ENCODE measurements at regions not wholly inside any gene's neighbourhood (a gene's known extent, or its start where the extent isn't known, plus 50 kb on each side); places are given as distances from the start of the nearest gene placed in this dataset.

DNA sequence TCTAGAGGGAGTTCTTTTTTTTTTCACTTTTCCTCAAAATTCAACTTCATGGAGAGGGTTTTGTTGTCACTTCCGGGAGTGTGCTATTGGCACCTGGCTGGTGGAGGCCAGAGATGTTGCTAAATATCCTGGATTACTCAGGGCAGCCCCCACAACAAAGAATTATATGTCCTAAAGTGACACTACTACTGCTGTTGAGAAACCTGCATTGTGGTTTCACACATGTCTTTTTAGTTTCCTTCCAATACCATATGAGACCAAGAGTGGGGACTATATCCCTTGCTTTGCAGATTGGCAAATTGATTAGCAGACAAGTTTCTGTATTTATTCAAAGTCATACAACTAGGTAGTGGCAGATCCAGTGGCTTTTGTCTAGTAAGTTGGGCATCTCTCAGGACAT is 826.8 kb downstream of the TRIB2 start:
- DNase-seq: peak in 1 of 2 experiments; percentile 13

DNA sequence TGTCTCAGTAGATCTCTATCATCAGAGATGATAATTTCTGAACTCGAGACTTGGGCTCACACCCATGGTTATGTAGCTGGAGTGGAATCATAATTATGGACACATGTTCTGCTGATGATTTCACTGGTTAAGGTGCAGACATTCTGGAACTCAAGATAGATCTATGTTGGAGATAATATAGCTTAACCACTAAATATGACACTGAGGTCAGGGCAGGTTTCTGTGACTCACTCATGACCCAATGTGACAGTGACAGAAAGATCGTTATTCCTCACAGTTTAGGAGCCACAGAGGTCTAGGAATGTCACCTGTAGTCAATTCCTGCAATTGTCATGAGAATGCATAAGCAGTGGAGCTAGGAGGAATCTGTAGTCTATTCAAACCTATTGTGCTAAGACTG is 828.6 kb downstream of the TRIB2 start:
- no peak for DNase-seq

DNA sequence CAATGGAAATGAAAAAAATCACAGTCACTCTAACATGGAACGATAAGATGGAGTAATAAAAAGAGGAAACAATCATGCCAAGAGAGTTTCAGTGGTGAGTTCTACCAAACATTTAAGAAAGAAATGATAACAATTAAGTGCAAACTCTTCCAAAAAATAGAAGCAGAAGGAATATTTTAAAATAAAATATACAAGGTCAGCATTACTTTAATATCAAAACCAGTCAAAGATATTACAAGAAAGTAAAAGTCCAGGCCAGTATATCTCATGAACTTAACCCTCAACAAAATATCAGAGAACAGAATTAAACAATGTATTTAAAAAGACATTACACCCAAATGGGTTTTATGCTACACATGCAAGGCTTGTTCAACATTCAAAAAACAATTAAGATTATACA is 829.4 kb downstream of the TRIB2 start:
- DNase-seq: no peak

DNA sequence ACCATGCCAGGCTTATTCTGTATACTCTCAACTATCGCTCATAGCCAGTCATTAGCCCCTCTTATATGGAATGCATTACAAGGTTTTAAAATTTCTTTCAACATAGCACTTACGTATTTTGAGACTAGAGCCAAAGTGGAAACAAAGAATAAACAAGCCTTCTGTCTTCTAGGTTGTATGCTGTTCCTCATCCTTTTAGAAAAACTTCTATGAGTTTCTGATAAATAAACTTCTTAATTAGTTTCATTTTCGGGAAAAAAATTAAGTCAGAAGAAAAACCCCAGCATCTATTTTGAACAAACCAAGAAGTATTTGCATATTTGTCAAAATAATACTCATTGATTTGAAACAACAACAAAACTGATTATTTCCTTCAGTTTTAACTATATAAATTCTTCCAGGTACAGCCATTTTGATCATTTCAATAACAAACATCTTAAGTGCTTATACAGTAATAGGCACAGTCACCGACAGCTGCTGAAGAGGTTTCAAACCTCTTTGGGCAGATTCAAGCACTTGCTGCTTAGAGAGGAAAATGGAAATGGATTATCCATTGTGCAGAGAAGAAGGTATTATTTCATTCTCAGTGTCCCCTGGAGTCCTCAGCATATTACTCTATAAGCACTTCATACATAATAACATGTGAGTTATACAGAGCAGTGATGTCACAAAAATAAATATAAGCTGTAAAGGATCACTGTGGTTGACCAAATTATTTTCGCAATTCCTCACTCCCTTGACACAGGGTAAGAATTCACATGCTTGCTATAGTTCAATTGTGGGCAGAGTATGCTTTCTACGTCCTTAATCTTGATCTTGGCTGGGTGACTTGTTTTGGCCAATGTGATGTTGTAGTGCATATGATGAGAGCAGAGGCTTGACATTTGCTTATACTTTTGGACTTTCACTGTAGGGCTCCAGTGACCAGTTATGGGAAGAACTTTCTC is 833.8 kb downstream of the TRIB2 start:
- no peak for DNase-seq

DNA sequence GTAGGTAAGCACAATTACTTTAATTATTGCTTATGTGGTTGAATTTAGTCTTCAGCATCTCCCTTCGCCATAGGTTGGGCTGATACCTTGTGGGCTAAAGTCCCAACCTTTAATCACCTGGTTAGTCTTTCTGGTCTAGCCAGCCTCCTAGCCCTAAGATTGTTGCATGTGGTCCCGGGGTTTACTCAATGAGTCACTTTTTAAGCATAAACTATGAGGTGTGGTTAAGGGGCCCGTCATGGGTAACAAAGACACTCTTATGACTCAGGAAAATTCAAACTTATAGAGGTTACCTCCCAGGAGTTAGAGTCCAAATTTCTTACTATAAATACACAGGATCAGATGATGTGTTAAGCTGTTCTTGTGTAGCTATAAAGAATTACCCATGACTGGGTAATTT is 841.6 kb downstream of the TRIB2 start:
- DNase-seq: no peak

DNA sequence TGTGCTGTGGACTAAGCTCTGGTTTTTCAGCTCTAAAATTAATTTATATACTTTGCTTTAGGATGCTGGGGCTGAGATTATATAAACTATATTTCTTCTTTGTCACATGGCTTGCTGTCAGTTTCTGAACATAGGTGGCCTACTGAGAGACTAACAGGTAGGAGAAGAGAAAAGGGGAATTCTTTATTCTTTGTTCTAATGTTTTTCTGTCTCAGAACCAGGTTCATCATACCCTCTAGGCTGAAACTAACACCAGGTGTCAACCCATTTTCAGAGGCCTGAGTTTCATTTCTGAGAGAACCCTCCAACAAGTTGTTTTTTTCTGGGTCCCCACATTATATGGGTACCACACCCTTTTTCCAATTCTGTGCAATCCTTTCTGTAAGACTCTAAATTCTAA is 843.6 kb downstream of the TRIB2 start:
- no peak for DNase-seq

DNA sequence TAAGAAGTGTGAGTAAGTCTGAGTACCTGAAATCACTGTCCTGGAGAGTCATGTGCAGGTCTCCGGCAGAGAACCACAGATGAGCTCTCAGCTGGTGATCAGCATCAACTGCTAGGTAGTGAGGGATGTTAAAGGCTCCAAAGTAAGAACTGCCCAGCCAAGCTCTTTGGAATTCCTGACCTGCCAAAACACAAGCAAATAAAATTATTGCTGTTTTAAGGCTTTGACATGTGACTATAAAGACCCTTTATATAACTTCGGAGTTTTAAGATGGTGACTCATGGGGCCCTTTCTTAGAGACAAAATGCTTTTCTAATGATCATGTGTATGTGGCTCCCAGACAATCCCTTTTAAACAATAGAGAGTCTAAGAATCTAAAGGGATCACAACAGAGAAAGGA is 855.7 kb downstream of the TRIB2 start:
- no peak for DNase-seq

DNA sequence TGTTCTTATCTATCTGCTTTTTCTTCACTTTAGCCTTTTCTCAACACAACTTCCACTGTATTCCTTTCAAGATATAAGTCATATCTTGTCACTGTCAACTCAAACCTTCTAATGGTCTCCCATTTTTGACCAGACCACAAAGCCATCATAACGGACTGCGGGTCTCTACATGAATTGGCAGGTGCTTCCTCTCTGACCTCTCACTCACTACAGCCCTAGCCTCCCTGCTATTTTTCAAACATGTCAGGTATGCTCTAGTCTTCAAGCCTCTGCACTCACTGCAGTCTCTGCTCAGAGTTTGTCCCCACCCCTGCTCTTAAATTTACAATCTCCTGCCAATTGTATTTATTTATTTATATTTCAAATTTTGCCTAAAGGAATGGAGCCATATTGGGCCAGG is 858.1 kb downstream of the TRIB2 start:
- DNase-seq: no peak

DNA sequence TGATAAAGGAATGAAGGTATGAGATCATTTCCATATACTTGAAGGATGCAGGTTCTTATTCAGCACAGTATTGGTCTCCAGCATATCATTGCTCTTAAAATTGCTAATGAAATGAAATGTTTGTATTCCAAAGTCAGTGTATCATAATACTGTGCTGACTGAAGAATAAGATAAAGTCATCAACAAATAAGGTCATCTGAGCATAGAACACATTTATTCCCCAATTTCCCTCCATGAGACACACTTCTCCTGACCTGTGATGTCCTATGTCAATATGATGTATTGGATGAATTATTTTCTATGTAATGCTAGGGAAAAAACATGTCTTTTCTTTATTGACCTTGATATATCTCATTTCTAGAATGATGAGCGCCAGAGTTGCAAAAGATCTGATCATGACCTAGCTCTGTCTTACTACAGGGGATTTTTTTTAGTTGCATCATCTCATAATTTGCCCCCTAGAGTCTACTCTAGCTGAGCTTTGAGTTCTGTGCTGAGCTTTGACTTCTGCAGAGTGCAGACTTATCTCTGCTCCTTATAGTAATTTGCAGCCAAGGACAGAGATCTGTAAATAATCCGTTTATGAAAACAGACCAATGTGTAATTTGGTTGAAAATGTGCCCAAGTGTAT is 859.8 kb downstream of the TRIB2 start:
- no peak for DNase-seq

DNA sequence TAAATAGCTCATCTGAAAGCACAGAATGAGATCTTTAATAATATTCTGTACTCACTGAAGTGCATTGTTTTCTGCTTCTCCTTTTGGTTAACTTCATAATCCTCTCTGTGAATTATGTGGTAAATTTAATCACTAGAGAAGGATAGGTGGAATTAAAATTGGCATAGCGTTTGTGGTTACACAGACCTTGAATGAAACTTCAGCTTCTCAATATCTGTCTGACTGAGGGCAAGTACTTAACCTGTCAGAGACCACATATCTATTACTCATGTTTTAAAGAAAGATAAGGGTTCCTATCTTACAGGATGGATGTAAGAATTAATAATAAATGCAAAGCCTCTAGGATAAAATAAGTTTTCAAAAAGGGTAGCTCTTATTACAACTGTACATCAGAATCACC is 861.8 kb downstream of the TRIB2 start:
- DNase-seq: no peak

DNA sequence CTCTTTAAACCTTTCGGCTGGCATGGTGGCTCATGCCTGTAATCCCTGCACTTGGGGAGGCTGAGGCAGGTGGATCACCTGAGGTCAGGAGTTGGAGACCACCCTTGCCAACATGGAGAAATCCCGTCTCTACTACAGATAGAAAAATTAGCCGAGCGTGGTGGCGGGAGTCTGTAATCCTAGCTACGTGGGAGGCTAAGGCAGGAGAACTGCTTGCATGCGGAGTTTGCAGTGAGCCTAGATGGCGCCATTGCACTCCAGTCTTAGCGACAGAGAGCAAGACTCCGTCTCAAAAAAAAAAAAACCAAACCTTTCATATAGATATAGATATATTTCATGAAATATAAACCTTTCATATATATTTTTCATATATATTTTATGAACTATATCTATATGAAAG is 864.7 kb downstream of the TRIB2 start:
- DNase-seq: peak; percentile 2 to 12

DNA sequence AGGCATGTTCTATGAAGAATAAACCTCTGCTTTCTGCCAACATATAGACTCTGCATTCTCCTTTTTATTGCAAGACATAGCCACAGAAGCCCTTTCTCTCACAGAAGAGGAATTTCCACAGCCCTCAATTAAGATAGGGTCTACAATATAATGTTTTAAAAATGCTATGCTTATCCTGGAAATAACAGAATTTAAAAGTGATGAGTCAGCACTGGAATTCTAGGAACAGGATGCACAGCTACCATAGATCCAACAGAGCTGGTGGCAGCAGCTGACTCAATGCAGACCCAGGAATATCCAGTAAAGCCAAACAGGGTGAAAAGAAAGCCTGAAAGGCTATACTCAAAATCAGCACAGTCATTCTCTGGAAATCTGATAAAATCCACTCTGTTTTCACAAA is 866.9 kb downstream of the TRIB2 start:
- DNase-seq: no peak

DNA sequence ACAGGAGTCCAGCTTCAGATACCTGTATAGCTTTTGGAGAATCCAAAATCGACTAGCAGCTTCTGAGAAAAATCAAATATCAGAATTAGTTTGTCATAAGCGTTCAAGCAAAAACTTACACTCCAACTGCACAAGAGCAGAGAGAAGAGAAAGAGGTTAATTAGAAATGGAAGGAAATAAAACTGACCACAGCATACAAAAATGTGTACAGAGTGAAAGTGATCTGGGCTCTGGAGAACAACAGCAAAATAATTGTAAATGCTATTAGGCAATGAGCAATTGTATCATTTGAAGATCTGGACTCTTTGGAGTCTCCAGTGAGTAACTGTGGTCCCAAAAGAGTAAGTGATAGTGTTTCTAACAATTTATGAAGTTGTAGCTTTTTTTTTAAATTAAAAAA is 867.3 kb downstream of the TRIB2 start:
- no peak for DNase-seq

DNA sequence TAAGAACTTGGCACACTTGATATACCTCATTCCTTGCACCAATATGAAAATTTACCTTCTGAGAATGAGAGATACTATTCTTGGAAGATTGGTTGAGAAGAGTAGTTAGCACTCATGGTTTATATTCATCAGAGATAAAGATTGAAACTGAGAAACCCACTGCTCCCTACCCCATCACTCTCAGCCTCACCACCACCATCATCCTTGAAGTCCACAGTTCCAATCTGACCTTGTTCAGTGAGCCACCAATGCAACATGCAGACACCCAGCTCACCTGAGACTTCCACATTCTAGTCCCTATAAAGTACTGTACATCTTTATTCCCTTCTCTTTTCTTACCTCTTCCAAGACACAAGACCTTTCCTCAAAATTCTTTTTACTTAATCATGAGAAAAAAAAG is 869.0 kb downstream of the TRIB2 start:
- DNase-seq: no peak

DNA sequence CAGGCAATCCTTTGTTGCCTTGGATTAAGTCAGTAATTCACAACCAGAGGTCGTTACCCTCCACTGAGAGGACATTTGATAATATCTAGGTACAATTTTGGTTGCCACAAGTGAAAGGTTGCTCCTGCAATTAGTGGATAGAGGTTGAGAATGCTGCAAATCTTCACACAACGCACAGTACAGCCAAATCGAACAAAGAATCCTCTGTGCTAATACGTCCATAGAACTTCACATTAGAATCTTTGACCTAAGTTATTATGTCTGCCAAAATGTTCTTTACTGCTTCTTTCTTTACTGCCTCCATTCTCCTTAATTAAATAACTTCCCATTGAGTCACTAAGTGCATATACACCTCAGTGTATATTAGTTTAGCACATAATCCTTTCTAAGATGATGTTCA is 879.5 kb downstream of the TRIB2 start:
- no peak for DNase-seq

DNA sequence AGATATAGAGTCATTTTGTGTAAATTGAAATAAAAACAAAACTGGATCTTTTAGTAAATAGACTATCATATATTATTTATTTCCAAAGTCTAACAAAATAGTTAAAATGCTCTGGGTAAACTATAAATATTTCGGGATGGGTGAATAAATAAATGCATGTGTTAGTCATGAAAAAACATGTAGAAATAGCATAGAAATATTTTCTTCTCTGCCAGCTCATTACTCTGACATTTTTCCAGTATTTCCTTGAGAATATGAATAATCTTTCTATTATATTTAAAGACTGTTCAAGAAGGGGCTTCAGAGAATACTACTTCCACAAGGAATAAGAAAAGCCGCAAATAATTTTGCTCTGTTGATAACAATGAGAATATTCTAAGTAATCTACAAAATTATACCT is 880.4 kb downstream of the TRIB2 start:
- DNase-seq: no peak

DNA sequence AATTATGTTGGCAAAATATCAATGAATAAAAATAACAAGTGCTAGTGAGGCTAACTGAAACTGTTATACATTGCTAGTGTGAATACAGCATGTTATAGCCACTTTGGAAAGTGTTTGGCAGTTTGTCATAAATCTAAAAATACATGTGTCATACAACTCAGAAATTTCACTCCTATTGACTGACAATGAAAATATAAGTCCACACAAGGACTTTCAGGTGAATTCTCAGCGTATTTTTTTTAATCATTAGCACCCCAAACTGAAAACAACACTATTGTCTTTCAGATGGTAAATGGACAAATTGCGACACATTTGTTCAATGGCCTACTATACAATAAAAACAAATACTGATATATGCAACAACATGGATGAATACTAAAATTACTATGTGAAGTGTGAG is 884.8 kb downstream of the TRIB2 start:
- DNase-seq: no peak

DNA sequence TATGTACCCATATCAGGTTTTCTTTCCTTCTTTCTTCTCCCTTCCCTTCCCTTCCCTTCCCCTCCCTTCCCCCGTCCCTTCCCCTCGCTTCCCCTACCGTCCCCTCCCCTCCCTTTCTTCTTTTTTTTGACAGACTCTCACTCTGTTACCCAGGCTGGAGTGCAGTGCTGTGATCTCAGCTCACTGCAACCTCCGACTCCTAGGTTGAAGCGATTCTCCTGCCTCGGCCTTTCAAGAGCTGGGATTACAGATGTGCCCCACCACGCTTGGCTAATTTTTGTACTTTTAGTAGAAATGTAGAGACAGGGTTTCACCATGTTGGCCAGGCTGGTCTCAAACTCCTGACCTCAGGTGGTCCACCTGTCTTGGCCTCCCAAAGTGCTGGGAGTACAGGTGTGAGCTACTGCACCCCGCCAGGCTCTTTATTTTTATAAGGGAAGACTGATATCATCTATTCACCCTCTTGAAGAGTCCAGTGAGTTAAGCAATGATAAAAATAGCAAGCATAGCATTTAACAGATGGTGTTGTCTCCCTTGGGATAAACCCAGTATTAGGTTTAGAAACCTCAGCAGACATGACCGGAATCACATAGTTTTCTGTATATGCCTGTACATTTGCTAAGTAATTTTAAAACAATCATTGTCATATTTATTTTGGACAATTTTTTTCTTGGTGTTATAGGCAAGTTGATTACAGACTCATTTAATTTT is 888.4 kb downstream of the TRIB2 start:
- DNase-seq: no peak

DNA sequence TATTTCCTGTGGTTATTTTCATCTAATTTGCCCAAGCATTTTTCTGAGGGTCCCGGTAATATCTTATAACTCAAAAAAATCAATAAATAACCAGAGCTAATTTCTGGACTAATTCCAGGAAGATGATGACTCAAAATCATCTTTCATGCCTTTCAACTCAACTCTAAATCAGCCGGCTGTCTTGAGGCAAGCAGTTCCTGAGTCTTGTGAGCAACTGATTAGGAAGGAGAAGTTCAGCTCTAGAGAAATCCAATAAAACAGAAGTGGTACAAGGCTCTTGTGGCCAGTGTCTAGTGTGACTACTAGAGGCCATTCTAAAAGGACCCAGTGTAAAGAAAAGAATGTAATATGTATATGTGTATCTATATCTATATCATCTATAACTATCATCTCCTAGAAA is 890.4 kb downstream of the TRIB2 start:
- DNase-seq: peak in 1 of 2 experiments; percentile 18

DNA sequence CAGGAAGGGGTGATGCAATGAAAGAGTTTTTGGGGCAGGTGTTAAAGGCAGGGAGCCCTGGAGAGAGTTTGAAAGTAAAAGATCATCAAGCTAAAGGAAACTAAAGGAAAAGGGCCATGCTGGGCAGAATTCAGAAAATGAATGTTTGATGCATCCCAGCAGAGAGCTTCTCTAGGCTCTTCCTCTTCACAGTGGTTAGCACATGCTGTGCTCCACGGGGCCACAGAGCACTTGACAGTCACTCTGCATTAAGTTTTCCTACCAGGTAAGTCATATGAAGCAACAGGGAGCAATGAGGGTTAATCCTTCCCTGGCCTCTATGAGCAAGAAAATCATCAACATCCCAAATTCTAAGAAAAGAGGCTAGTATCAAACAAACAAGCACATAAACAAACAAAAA is 895.2 kb downstream of the TRIB2 start:
- DNase-seq: no peak

DNA sequence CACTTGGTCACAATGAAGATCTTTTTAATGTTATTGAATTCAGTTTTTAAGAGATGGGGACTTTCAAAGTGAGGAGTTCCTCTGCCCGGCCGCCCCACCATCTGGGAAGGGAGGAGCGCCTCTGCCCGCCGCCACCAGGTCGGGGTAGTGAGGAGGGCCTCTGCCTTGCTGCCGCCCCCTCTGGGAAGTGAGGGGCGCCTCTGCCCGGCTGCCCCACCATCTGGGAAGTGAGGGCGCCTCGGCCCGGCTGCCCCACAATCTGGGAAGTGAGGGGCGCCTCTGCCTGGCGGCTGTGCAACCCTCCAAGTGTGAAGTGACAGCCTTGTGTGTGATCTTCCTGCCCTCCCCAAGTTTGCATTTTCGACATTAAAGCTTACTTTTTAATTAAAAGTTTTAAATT is 899.3 kb downstream of the TRIB2 start:
- DNase-seq: no peak

DNA sequence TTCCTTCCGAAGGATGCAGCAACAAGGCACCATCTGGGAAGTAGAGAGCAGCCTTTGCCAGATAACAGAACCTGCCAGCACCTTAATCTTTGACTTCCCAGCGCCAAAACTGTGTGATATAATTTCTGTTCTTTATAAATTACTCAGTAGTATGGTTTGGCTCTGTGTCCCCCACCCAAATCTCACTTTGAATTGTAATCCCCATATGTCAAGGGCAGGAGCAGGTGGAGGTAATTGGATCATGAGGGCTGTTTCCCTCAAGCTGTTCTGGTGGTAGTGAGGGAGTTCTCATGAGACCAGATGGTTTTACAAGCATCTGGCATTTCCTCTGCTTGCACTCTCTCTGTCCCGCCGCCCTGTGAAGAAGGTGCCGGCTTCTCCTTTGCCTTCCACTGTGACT is 899.9 kb downstream of the TRIB2 start:
- DNase-seq: no peak

DNA sequence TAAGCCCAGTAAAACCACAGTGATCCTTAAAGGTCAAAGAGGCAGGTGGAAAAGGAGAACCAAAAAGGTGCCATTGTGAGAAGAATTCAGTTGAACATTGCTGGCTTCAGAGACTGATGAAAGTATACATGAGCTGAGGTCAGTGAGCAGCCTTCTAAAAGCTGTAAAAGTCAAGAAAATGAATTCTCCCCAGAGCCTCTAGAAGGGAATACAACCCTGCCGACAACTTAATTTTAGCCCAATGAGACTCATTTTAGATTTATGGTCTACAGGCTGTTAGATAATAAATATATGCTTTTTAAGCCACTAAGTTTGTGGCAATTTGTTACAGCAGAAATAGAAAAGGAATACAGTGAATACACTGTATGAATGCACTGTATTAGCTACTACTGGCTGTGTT is 911.4 kb downstream of the TRIB2 start:
- no peak for DNase-seq

DNA sequence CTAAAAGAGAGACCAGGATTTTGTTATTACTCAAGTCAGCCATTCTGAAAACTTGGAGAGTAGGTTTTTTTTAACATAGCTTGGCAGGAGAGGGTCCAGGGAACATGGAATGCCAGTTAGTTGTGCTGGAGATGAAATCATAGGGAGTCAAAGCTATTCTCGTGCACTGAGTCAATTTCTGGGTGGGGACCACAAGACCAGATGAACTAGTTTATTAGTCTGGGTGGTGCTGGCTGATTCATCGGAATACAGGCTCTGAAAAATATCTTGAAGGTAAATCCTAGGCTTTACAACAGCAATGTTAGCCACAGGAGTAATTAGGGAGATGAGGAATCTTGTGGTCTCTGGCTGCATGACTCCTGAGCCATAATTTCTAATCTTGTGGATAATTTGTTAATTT is 921.4 kb downstream of the TRIB2 start:
- DNase-seq: no peak
